ENCODE measurements at regions not wholly inside any gene's neighbourhood (a gene's known extent, or its start where the extent isn't known, plus 50 kb on each side); places are given as distances from the start of the nearest gene placed in this dataset.

DNA sequence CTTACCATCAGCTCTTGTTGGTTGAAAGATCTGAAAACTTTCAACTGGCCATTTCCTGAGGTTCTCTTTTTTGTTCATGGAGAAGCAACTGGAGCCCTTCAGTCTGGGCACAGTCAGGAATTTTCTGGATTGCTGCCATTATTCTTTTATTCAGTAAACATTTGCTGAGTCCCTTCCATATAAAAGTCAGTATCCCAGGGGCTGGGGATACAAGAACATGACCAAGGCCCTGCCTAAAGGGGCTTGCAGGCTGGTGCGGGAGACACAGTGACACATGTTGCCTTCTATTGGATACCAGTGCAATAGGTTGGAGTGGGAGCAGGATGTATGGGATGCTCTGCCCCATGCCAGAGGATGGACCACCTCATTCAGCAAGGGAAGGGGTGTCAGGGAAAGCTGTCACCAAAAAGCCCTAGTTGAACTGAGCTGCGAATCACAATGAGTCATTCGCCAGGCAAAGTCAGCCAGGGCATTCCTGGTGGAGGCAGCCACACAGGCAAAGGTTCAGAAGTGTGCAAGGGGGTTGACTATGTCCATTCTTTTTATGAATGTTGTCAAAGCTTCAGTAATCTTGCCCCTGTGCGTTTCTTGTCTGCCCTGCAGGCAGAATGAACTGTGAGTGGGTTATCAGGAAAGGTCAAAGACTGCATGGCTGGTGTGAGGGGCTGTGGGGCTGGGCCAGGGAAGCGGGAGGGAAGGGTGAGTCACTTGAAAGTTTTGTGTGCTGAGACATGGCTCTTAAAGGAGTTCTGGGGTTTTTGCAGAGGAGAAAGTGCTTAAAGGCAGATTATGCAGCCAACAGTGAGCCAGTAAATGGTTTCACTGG lies 395.9 kb downstream of the KCNRG start:
- TF ChIP-seq, protein P1, sequence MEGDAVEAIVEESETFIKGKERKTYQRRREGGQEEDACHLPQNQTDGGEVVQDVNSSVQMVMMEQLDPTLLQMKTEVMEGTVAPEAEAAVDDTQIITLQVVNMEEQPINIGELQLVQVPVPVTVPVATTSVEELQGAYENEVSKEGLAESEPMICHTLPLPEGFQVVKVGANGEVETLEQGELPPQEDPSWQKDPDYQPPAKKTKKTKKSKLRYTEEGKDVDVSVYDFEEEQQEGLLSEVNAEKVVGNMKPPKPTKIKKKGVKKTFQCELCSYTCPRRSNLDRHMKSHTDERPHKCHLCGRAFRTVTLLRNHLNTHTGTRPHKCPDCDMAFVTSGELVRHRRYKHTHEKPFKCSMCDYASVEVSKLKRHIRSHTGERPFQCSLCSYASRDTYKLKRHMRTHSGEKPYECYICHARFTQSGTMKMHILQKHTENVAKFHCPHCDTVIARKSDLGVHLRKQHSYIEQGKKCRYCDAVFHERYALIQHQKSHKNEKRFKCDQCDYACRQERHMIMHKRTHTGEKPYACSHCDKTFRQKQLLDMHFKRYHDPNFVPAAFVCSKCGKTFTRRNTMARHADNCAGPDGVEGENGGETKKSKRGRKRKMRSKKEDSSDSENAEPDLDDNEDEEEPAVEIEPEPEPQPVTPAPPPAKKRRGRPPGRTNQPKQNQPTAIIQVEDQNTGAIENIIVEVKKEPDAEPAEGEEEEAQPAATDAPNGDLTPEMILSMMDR (IDR thresholded peaks at IDR 0.05; ENCODE audit: low read length) = no peak
- no peak for TF ChIP-seq EZH2 (IDR thresholded peaks at IDR 0.05; ENCODE audit: borderline replicate concordance, low read length)

Measured in OCI-LY1 (cell line).